WTC11 (cell line): ENCODE measurements at regions not wholly inside any gene's neighbourhood (a gene's known extent, or its start where the extent isn't known, plus 50 kb on each side); places are given as distances from the start of the nearest gene placed in this dataset.

Experiments used
- ATAC-seq: fragments of 200-7000 bp; cut with Tn5 transposase; 2 replicates; pipeline ENCODE4 v1.10.0; 2021; ENCODE audit warnings: mild to moderate bottlenecking, moderate library complexity
- CTCF ChIA-PET: fragments of 300-600 bp; sonication (Branson Sonifier 250); formaldehyde crosslinking; loops from one replicate; lab custom pipeline; 2021; ENCODE audit warnings: antibody characterized with exemption; lab: Charles Lee
- POLR2A ChIA-PET: fragments of 350-600 bp; sonication (Branson Sonifier 250); formaldehyde crosslinking; loops from one replicate; lab custom pipeline; 2021; ENCODE audit warnings: antibody characterized with exemption; lab: Charles Lee
- DNase-seq: peaks from one replicate; pipeline ENCODE4 v3.0.0; 2021; ENCODE audit warnings: low spot score
- H3K27ac Mint-ChIP-seq: 2 replicates; pipeline ENCODE4 v1.8.0; 2021; ENCODE audit warnings: mixed read lengths
- H3K27me3 Mint-ChIP-seq: 2 replicates; pipeline ENCODE4 v1.8.0; 2021; ENCODE audit warnings: low read depth, mild to moderate bottlenecking, moderate library complexity, mixed read lengths
- H3K36me3 Mint-ChIP-seq: 2 replicates; pipeline ENCODE4 v1.8.0; 2021; ENCODE audit warnings: mixed read lengths
- H3K4me1 Mint-ChIP-seq: 2 replicates; pipeline ENCODE4 v1.8.0; 2022; ENCODE audit warnings: mixed read lengths
- H3K4me3 Mint-ChIP-seq: 2 replicates; pipeline ENCODE4 v1.8.0; 2021; ENCODE audit warnings: mild to moderate bottlenecking, moderate library complexity, mixed read lengths
- H3K9me3 Mint-ChIP-seq: 2 replicates; pipeline ENCODE4 v1.8.0; 2021; ENCODE audit warnings: mixed read lengths
- CTCF ChIP-seq: fragments of 200-600 bp; IDR thresholded peaks from 2 replicates; pipeline ENCODE4 v1.8.0; 2022; ENCODE audit warnings: antibody characterized with exemption
- E2F1 ChIP-seq: sonication (generic); formaldehyde crosslinking; IDR thresholded peaks from 2 replicates; pipeline ENCODE4 v1.8.0; 2022; ENCODE audit warnings: mild to moderate bottlenecking, missing genetic modification reagents
- ELF4 ChIP-seq: sonication (generic); formaldehyde crosslinking; IDR thresholded peaks from 2 replicates; pipeline ENCODE4 v1.8.1; 2022; ENCODE audit warnings: low read depth, mild to moderate bottlenecking, moderate library complexity, missing genetic modification reagents
- ERG ChIP-seq: fragments of 250-450 bp; sonication (Bioruptor Pico); IDR thresholded peaks from 2 replicates; pipeline ENCODE4 v1.8.0; 2021; ENCODE audit warnings: mild to moderate bottlenecking
- ESRRA ChIP-seq: sonication (generic); formaldehyde crosslinking; IDR thresholded peaks from 2 replicates; pipeline ENCODE4 v1.8.1; 2022; ENCODE audit warnings: mild to moderate bottlenecking, missing genetic modification reagents, borderline replicate concordance
- FOXJ3 ChIP-seq: sonication (generic); formaldehyde crosslinking; IDR thresholded peaks from 2 replicates; pipeline ENCODE4 v1.9.0; 2021; ENCODE audit warnings: missing genetic modification reagents, mild to moderate bottlenecking, borderline replicate concordance
- GABPB1 ChIP-seq: sonication (generic); formaldehyde crosslinking; IDR thresholded peaks from 2 replicates; pipeline ENCODE4 v1.8.1; 2023; ENCODE audit warnings: mild to moderate bottlenecking, missing genetic modification reagents
- JAZF1 ChIP-seq: fragments of 250-450 bp; sonication (Bioruptor Pico); IDR thresholded peaks from 2 replicates; pipeline ENCODE4 v1.9.0; 2021; ENCODE audit warnings: moderate library complexity, mild to moderate bottlenecking, inconsistent platforms
- MXD4 ChIP-seq: fragments of 250-450 bp; sonication (Bioruptor Pico); IDR thresholded peaks from 2 replicates; pipeline ENCODE4 v1.8.0; 2021; ENCODE audit warnings: mild to moderate bottlenecking, moderate library complexity, borderline replicate concordance
- NFATC4 ChIP-seq: fragments of 250-450 bp; sonication (Bioruptor Pico); IDR thresholded peaks from 2 replicates; pipeline ENCODE4 v1.9.0; 2021; ENCODE audit warnings: mild to moderate bottlenecking
- NFE2L1 ChIP-seq: sonication (generic); formaldehyde crosslinking; IDR thresholded peaks from 2 replicates; pipeline ENCODE4 v1.8.1; 2023; ENCODE audit warnings: missing genetic modification reagents
- RELA ChIP-seq: sonication (generic); formaldehyde crosslinking; IDR thresholded peaks from 2 replicates; pipeline ENCODE4 v1.8.1; 2022; ENCODE audit warnings: missing genetic modification reagents, mild to moderate bottlenecking, borderline replicate concordance
- RORB ChIP-seq: fragments of 250-450 bp; sonication (Bioruptor Pico); IDR thresholded peaks from 2 replicates; pipeline ENCODE4 v1.9.0; 2021; ENCODE audit warnings: mild to moderate bottlenecking
- STAT6 ChIP-seq: sonication (generic); formaldehyde crosslinking; conservative IDR thresholded peaks from 2 replicates; pipeline ENCODE4 v1.8.1; 2023; ENCODE audit warnings: mild to moderate bottlenecking, low read depth, missing genetic modification reagents, moderate library complexity
- TEAD1 ChIP-seq: sonication (generic); formaldehyde crosslinking; IDR thresholded peaks from 2 replicates; pipeline ENCODE4 v1.8.0; 2022; ENCODE audit warnings: mild to moderate bottlenecking, missing genetic modification reagents
- TEAD4 ChIP-seq: sonication (generic); formaldehyde crosslinking; IDR thresholded peaks from 2 replicates; pipeline ENCODE4 v1.8.0; 2022; ENCODE audit warnings: mild to moderate bottlenecking, missing genetic modification reagents
- ZBTB43 ChIP-seq: sonication (generic); formaldehyde crosslinking; IDR thresholded peaks from 2 replicates; pipeline ENCODE4 v1.8.1; 2023; ENCODE audit warnings: mild to moderate bottlenecking, missing genetic modification reagents
- ZNF219 ChIP-seq: sonication (generic); formaldehyde crosslinking; IDR thresholded peaks from 2 replicates; pipeline ENCODE4 v1.8.0; 2023; ENCODE audit warnings: missing genetic modification reagents, mild to moderate bottlenecking, borderline replicate concordance
- ZNF232 ChIP-seq: sonication (generic); formaldehyde crosslinking; IDR thresholded peaks from 2 replicates; pipeline ENCODE4 v1.8.0; 2022; ENCODE audit warnings: mild to moderate bottlenecking, missing genetic modification reagents
- ZNF532 ChIP-seq: fragments of 250-450 bp; sonication (Bioruptor Pico); IDR thresholded peaks from 2 replicates; pipeline ENCODE4 v1.9.0; 2021; ENCODE audit warnings: mild to moderate bottlenecking, borderline replicate concordance

- TF ChIP-seq STAT6 (no peak), ERG (CRISPR knock-in tag) (no peak)
Measured at GRCh38 chr6:151721146-151721545, 86.3 kb upstream of the ESR1 start (continued).

GRCh38 chr6:151721671-151722070, 85.8 kb upstream of the ESR1 start:
- ChIA-PET CTCF (no interaction called here), POLR2A (no interaction called here)
- Mint-ChIP-seq H3K4me1 (peaks cover 2% of the 10 kb centered on the region), H3K27me3 (no peaks in the 10 kb centered on the region), H3K36me3 (no peaks in the 10 kb centered on the region), H3K9me3 (no peaks in the 10 kb centered on the region), H3K27ac (no peak overlapping the region), H3K4me3 (no peak overlapping the region)
- no peak for DNase-seq
- no peak for ATAC-seq
- TF ChIP-seq RORB (no peak), TEAD1 (no peak), E2F1 (no peak), FOXJ3 (CRISPR knock-in tag) (no peak), ESRRA (CRISPR knock-in tag) (no peak), NFATC4 (CRISPR knock-in tag) (no peak), TEAD4 (CRISPR knock-in tag) (no peak), NFE2L1 (CRISPR knock-in tag) (no peak), MXD4 (no peak), ZNF219 (CRISPR knock-in tag) (no peak), CTCF (no peak), ZBTB43 (no peak), ELF4 (CRISPR knock-in tag) (no peak), RELA (CRISPR knock-in tag) (no peak), ZNF532 (CRISPR knock-in tag) (no peak), JAZF1 (CRISPR knock-in tag) (no peak), STAT6 (no peak), ZNF232 (no peak), GABPB1 (CRISPR knock-in tag) (no peak)
